ENCODE measurements at regions not wholly inside any gene's neighbourhood (a gene's known extent, or its start where the extent isn't known, plus 50 kb on each side); places are given as distances from the start of the nearest gene placed in this dataset.
A peak's percentile ranks its signal among the peaks of the same experiment; 100 is the strongest.

GRCh38 chr2:106596844-106597243 lies 109.7 kb downstream of the CD8B2 start:
- Histone ChIP-seq H3K36me3 (no peaks in the 10 kb centered on the region), H3K27ac (no peak overlapping the region), H3K27me3 (ENCODE audit: low read depth) (no peaks in the 10 kb centered on the region), H3K9me3 (no peaks in the 10 kb centered on the region), H3K4me3 (no peak overlapping the region), H3K4me1 (no peaks in the 10 kb centered on the region)
- ATAC-seq, result no peak
- TF ChIP-seq CTCF (IDR thresholded peaks at IDR 0.05), result peak; percentile 17
- DNase-seq, result no peak
- intact Hi-C loops (cut with DNase I), result no loop called here

GRCh38 chr2:106599540-106599939 lies 112.4 kb downstream of the CD8B2 start:
- ATAC-seq, result no peak

GRCh38 chr2:106602042-106602441 lies 114.9 kb downstream of the CD8B2 start:
- H3K4me3 ChIP-seq, result no peak overlapping the region
- DNase-seq (no peak), ATAC-seq (no peak)
- H3K9me3 ChIP-seq, result no peaks in the 10 kb centered on the region
- H3K27me3 ChIP-seq (ENCODE audit: low read depth), result no peaks in the 10 kb centered on the region
- TF ChIP-seq CTCF (IDR thresholded peaks at IDR 0.05), result no peak
- intact Hi-C loops (cut with DNase I), result no loop called here
- no peaks in the 10 kb centered on the region for H3K36me3 ChIP-seq
- H3K27ac ChIP-seq, result no peak overlapping the region
- no peaks in the 10 kb centered on the region for H3K4me1 ChIP-seq

More at GRCh38 chr2:106599540-106599939, 112.4 kb downstream of the CD8B2 start:
- Histone ChIP-seq H3K27me3 (ENCODE audit: low read depth) (no peaks in the 10 kb centered on the region), H3K4me1 (no peaks in the 10 kb centered on the region), H3K4me3 (no peak overlapping the region), H3K36me3 (no peaks in the 10 kb centered on the region), H3K27ac (no peak overlapping the region), H3K9me3 (no peaks in the 10 kb centered on the region)
- no peak for TF ChIP-seq CTCF (IDR thresholded peaks at IDR 0.05)
- intact Hi-C loops (cut with DNase I), result no loop called here
- no peak for DNase-seq

GRCh38 chr2:106606652-106607051 lies 119.5 kb downstream of the CD8B2 start:
- DNase-seq, result no peak
- Histone ChIP-seq H3K9me3 (no peaks in the 10 kb centered on the region), H3K4me3 (no peak overlapping the region), H3K36me3 (no peaks in the 10 kb centered on the region), H3K27me3 (ENCODE audit: low read depth) (no peaks in the 10 kb centered on the region), H3K4me1 (no peaks in the 10 kb centered on the region), H3K27ac (no peak overlapping the region)
- intact Hi-C loops (cut with DNase I), result no loop called here
- no peak for ATAC-seq
- TF ChIP-seq CTCF (IDR thresholded peaks at IDR 0.05), result no peak

GRCh38 chr2:106607371-106607770 lies 120.2 kb downstream of the CD8B2 start:
- ATAC-seq, result no peak
- Histone ChIP-seq H3K36me3 (no peaks in the 10 kb centered on the region), H3K27ac (no peak overlapping the region), H3K9me3 (no peaks in the 10 kb centered on the region), H3K4me3 (no peak overlapping the region), H3K4me1 (no peaks in the 10 kb centered on the region), H3K27me3 (ENCODE audit: low read depth) (no peaks in the 10 kb centered on the region)
- DNase-seq, result no peak
- intact Hi-C loops (cut with DNase I), result no loop called here
- TF ChIP-seq CTCF (IDR thresholded peaks at IDR 0.05), result no peak

GRCh38 chr2:106609780-106610179 lies 122.6 kb downstream of the CD8B2 start:
- Histone ChIP-seq H3K4me1 (no peaks in the 10 kb centered on the region), H3K9me3 (peaks cover 10% of the 10 kb centered on the region), H3K36me3 (no peaks in the 10 kb centered on the region), H3K27ac (no peak overlapping the region), H3K27me3 (ENCODE audit: low read depth) (no peaks in the 10 kb centered on the region), H3K4me3 (no peak overlapping the region)
- intact Hi-C loops (cut with DNase I), result no loop called here
- DNase-seq, result no peak
- ATAC-seq, result no peak
- no peak for TF ChIP-seq CTCF (IDR thresholded peaks at IDR 0.05)

All from lower lobe of right lung (tissue), 2 donors.